ENCODE measurements at regions not wholly inside any gene's neighbourhood (a gene's known extent, or its start where the extent isn't known, plus 50 kb on each side); places are given as distances from the start of the nearest gene placed in this dataset.

DNA sequence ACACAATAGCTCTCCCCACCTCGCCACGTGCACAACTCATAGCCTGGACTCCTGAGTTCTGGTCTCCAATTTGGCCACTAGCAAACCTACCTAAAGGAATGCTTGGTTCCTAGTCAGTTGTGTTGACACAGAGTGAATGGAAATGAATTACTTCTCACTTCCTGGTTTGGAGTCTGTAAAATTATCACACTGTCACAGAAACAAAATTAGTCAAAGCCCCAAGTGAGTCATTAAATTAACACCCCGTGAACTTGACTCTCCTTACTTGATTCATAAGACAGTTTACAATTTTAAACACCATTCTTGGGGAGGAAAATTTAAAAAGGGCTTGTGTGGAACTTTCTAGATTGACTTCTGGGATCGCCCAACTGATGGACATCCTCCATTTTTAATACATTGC lies 276.2 kb upstream of the CTNNB1 start:
- Histone ChIP-seq H3K4me3 (ENCODE audit: low read length) (no peak overlapping the region), H3K36me3 (ENCODE audit: control insufficient read depth in 2 of 3, insufficient read depth in 3 of 3, low read length in 3 of 3) (no peaks in the 10 kb centered on the region), H3K27me3 (ENCODE audit: control insufficient read depth in 2 of 2, insufficient read depth in 2 of 2, low read length in 2 of 2) (no peaks in the 10 kb centered on the region), H3K9me3 (ENCODE audit: control insufficient read depth in 2 of 3, low read length in 3 of 3) (no peaks in the 10 kb centered on the region), H3K4me1 (ENCODE audit: control insufficient read depth in 2 of 2, insufficient read depth in 2 of 2, low read length in 2 of 2) (no peaks in the 10 kb centered on the region), H3K27ac (ENCODE audit: low read depth, low read length) (no peak overlapping the region)
- peaks cover 0 to 3% (median 0%) of the 10 kb centered on the region in 11 donors for H3K9me3 Mint-ChIP-seq
- ChIA-PET CTCF (no interaction called here), POLR2A (no interaction called here)
- no peaks in the 10 kb centered on the region for H3K4me1 Mint-ChIP-seq
- intact Hi-C loops (cut with micrococcal nuclease), result no loop called here
- no peak overlapping the region for H3K4me3 Mint-ChIP-seq
- peaks cover 0 to 4% (median 0%) of the 10 kb centered on the region in 5 donors for H3K36me3 Mint-ChIP-seq
- ATAC-seq, result peak; percentile 61
- no peak for DNase-seq
- no peak overlapping the region for H3K27ac Mint-ChIP-seq
- peaks cover 13 to 25% (median 14%) of the 10 kb centered on the region in 5 donors for H3K27me3 Mint-ChIP-seq

DNA sequence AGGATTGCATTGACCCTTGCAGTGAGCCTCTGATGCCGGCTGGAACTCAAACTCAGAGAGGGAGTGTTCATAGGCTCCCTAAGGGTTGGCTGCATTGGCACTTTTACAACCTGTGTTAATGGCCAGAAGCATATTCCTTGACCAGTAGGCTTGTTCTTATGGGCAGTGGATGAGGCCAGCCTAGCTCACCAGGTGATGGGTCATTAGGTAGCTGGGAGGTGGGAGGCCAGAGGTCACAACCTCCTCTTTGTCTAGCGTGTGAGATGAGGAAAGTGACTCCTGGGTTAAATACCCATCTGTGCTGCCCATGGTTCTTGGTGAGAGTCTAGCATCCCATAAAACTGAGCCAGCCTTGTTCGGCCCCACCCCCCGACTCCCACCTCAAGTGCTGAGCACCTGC lies 275.7 kb upstream of the CTNNB1 start:
- peaks cover 0 to 3% (median 0%) of the 10 kb centered on the region in 11 donors for H3K9me3 Mint-ChIP-seq
- H3K36me3 Mint-ChIP-seq, result peaks cover 0 to 4% (median 0%) of the 10 kb centered on the region in 5 donors
- Histone ChIP-seq H3K27me3 (ENCODE audit: control insufficient read depth in 2 of 2, insufficient read depth in 2 of 2, low read length in 2 of 2) (no peaks in the 10 kb centered on the region), H3K27ac (ENCODE audit: low read depth, low read length) (no peak overlapping the region), H3K4me3 (ENCODE audit: low read length) (no peak overlapping the region), H3K9me3 (ENCODE audit: control insufficient read depth in 2 of 3, low read length in 3 of 3) (no peaks in the 10 kb centered on the region), H3K36me3 (ENCODE audit: control insufficient read depth in 2 of 3, insufficient read depth in 3 of 3, low read length in 3 of 3) (no peaks in the 10 kb centered on the region), H3K4me1 (ENCODE audit: control insufficient read depth in 2 of 2, insufficient read depth in 2 of 2, low read length in 2 of 2) (no peaks in the 10 kb centered on the region)
- H3K27ac Mint-ChIP-seq, result no peak overlapping the region
- ChIA-PET POLR2A (no interaction called here), CTCF (no interaction called here)
- peaks cover 13 to 26% (median 15%) of the 10 kb centered on the region in 5 donors for H3K27me3 Mint-ChIP-seq
- DNase-seq (no peak), ATAC-seq (no peak)
- no peaks in the 10 kb centered on the region for H3K4me1 Mint-ChIP-seq
- intact Hi-C loops (cut with micrococcal nuclease), result no loop called here
- H3K4me3 Mint-ChIP-seq, result no peak overlapping the region

DNA sequence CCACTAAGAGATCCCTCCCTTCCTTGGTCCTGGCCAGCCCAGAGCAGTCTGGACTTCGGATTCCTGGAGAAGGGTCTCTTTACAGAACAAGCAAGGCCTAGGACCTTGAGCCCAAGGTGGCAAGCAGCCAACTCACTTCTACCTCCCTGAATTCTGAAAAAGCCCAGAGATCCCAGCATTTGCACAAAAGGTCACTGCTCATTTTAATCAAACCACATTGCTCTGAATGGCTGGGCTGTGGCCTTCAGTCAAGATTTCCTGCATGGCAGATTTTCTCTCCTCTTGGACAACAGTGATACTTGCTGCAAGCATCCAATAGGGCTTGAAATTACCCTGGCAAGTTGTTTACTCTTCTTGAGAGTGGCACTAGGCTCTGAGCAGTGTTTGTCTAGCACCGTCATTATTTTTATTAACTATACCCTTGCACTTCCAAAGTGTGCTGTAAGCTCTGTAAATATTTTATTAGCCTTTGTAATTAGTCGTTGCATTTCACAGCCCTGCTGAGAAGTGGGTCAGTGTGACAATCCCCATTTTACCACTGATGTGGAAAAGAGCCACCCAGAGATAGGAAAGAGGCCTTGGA lies 274.7 kb upstream of the CTNNB1 start:
- no peaks in the 10 kb centered on the region for H3K9me3 ChIP-seq (ENCODE audit: control insufficient read depth in 2 of 3, low read length in 3 of 3)
- peaks cover 0 to 4% (median 0%) of the 10 kb centered on the region in 5 donors for H3K36me3 Mint-ChIP-seq
- no peaks in the 10 kb centered on the region for H3K4me1 ChIP-seq (ENCODE audit: control insufficient read depth in 2 of 2, insufficient read depth in 2 of 2, low read length in 2 of 2)
- H3K4me3 ChIP-seq (ENCODE audit: low read length), result no peak overlapping the region
- peaks cover 14 to 28% (median 20%) of the 10 kb centered on the region in 5 donors for H3K27me3 Mint-ChIP-seq
- POLR2A ChIA-PET, result interaction anchor here (0.6 kb wide), 1 partner anchor 20 kb away, joined by 4 read pairs; no protein-coding TSS in a partner anchor
- H3K27ac ChIP-seq (ENCODE audit: low read depth, low read length), result no peak overlapping the region
- DNase-seq (no peak), ATAC-seq (no peak)
- no peaks in the 10 kb centered on the region for H3K27me3 ChIP-seq (ENCODE audit: control insufficient read depth in 2 of 2, insufficient read depth in 2 of 2, low read length in 2 of 2)
- peaks cover 0 to 5% (median 0%) of the 10 kb centered on the region in 11 donors for H3K9me3 Mint-ChIP-seq
- no peak overlapping the region for H3K27ac Mint-ChIP-seq
- H3K4me1 Mint-ChIP-seq, result no peaks in the 10 kb centered on the region
- no peak overlapping the region for H3K4me3 Mint-ChIP-seq
- intact Hi-C loops (cut with micrococcal nuclease), result no loop called here
- no peaks in the 10 kb centered on the region for H3K36me3 ChIP-seq (ENCODE audit: control insufficient read depth in 2 of 3, insufficient read depth in 3 of 3, low read length in 3 of 3)
- CTCF ChIA-PET, result no interaction called here

DNA sequence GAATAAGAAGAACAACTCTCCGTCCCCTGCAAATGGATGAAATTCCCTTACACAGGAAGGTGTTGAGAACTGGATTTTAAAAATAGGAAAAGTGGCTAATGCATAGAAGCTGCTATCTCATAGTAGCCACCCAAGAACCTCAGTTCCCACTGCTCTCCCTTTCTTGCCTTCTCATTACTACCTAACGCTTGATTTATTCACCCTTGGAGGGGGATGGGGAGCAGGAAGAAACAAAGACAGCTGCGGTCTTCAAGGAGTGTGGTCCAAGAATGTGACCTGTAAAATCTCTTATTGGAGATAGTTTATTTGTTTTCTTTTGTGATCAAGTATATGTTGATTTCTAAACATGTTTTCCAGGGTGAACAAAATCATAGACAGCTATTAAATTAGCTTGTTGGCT lies 274.1 kb upstream of the CTNNB1 start:
- peaks cover 0 to 5% (median 0%) of the 10 kb centered on the region in 5 donors for H3K36me3 Mint-ChIP-seq
- H3K27ac Mint-ChIP-seq, result no peak overlapping the region
- ATAC-seq (no peak), DNase-seq (no peak)
- H3K4me3 Mint-ChIP-seq, result no peak overlapping the region
- ChIA-PET POLR2A (no interaction called here), CTCF (no interaction called here)
- H3K4me1 ChIP-seq (ENCODE audit: control insufficient read depth in 2 of 2, insufficient read depth in 2 of 2, low read length in 2 of 2), result no peaks in the 10 kb centered on the region
- no peak overlapping the region for H3K4me3 ChIP-seq (ENCODE audit: low read length)
- no peaks in the 10 kb centered on the region for H3K36me3 ChIP-seq (ENCODE audit: control insufficient read depth in 2 of 3, insufficient read depth in 3 of 3, low read length in 3 of 3)
- intact Hi-C loops (cut with micrococcal nuclease), result no loop called here
- no peaks in the 10 kb centered on the region for H3K27me3 ChIP-seq (ENCODE audit: control insufficient read depth in 2 of 2, insufficient read depth in 2 of 2, low read length in 2 of 2)
- no peaks in the 10 kb centered on the region for H3K9me3 ChIP-seq (ENCODE audit: control insufficient read depth in 2 of 3, low read length in 3 of 3)
- H3K27me3 Mint-ChIP-seq, result peaks cover 14 to 28% (median 22%) of the 10 kb centered on the region in 5 donors
- peaks cover 0 to 7% (median 0%) of the 10 kb centered on the region in 11 donors for H3K9me3 Mint-ChIP-seq
- no peaks in the 10 kb centered on the region for H3K4me1 Mint-ChIP-seq
- H3K27ac ChIP-seq (ENCODE audit: low read depth, low read length), result no peak overlapping the region

DNA sequence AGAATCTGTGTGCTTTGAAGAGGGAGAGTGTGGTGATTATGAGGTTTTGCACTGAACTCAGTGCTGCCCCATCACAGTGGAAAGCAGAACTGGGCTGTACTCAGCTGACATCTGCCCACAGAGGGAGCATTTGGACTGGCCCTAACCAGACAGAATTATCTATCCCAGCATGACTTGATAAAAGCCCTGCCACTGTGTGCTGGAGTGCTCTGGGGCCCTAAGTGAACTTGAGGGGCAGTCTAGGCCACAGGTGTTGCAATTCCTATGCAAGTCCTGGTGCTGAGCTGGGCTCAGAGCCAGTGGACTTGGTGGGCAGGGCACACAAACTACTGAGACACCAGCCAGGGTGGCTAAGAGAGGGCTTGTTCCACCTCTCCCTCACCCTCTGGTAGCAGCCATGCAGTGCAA lies 269.2 kb upstream of the CTNNB1 start:
- Mint-ChIP-seq H3K4me1 (no peaks in the 10 kb centered on the region), H3K4me3 (no peak overlapping the region), H3K36me3 (peaks cover 0 to 5% (median 0%) of the 10 kb centered on the region in 5 donors), H3K27me3 (peaks cover 11 to 27% (median 22%) of the 10 kb centered on the region in 5 donors), H3K27ac (no peak overlapping the region), H3K9me3 (peaks cover 0 to 29% (median 14%) of the 10 kb centered on the region in 11 donors)
- POLR2A ChIA-PET, result no interaction called here
- intact Hi-C loops (cut with micrococcal nuclease), result no loop called here
- Histone ChIP-seq H3K27ac (ENCODE audit: low read depth, low read length) (no peak overlapping the region), H3K4me3 (ENCODE audit: low read length) (no peak overlapping the region), H3K9me3 (ENCODE audit: control insufficient read depth in 2 of 3, low read length in 3 of 3) (no peaks in the 10 kb centered on the region), H3K27me3 (ENCODE audit: control insufficient read depth in 2 of 2, insufficient read depth in 2 of 2, low read length in 2 of 2) (no peaks in the 10 kb centered on the region), H3K4me1 (ENCODE audit: control insufficient read depth in 2 of 2, insufficient read depth in 2 of 2, low read length in 2 of 2) (no peaks in the 10 kb centered on the region), H3K36me3 (ENCODE audit: control insufficient read depth in 2 of 3, insufficient read depth in 3 of 3, low read length in 3 of 3) (no peaks in the 10 kb centered on the region)
- DNase-seq (no peak), ATAC-seq (peak; percentile 83)
- CTCF ChIA-PET, result no interaction called here

DNA sequence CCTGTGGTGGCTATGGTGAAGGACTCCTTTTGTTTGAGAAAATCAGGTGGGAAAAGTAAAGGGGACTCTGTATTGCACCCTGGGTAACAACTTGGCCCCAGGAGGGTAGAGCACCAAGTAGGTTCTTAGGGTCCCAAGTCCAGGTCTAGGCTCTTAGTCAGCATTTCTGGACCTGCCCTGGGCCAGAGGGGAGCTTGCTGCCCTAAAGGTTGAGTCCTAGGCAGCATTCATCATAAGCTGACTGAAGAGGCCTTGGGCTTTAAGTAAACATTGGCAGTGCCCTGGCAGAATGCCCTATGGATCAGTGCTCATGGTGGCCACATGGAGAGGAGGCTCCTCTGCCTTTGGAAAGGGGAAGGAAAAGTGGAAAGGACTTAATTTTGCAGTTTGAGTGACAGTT lies 268.5 kb upstream of the CTNNB1 start:
- ATAC-seq (no peak), DNase-seq (no peak)
- H3K4me1 ChIP-seq (ENCODE audit: control insufficient read depth in 2 of 2, insufficient read depth in 2 of 2, low read length in 2 of 2), result no peaks in the 10 kb centered on the region
- ChIA-PET CTCF (no interaction called here), POLR2A (no interaction called here)
- Mint-ChIP-seq H3K4me1 (no peaks in the 10 kb centered on the region), H3K27me3 (peaks cover 11 to 27% (median 22%) of the 10 kb centered on the region in 5 donors), H3K27ac (no peak overlapping the region), H3K36me3 (peaks cover 0 to 5% (median 0%) of the 10 kb centered on the region in 5 donors), H3K9me3 (peaks cover 0 to 29% (median 14%) of the 10 kb centered on the region in 11 donors), H3K4me3 (no peak overlapping the region)
- intact Hi-C loops (cut with micrococcal nuclease), result no loop called here
- H3K4me3 ChIP-seq (ENCODE audit: low read length), result no peak overlapping the region
- H3K27me3 ChIP-seq (ENCODE audit: control insufficient read depth in 2 of 2, insufficient read depth in 2 of 2, low read length in 2 of 2), result no peaks in the 10 kb centered on the region
- no peaks in the 10 kb centered on the region for H3K9me3 ChIP-seq (ENCODE audit: control insufficient read depth in 2 of 3, low read length in 3 of 3)
- H3K27ac ChIP-seq (ENCODE audit: low read depth, low read length), result no peak overlapping the region
- H3K36me3 ChIP-seq (ENCODE audit: control insufficient read depth in 2 of 3, insufficient read depth in 3 of 3, low read length in 3 of 3), result no peaks in the 10 kb centered on the region

DNA sequence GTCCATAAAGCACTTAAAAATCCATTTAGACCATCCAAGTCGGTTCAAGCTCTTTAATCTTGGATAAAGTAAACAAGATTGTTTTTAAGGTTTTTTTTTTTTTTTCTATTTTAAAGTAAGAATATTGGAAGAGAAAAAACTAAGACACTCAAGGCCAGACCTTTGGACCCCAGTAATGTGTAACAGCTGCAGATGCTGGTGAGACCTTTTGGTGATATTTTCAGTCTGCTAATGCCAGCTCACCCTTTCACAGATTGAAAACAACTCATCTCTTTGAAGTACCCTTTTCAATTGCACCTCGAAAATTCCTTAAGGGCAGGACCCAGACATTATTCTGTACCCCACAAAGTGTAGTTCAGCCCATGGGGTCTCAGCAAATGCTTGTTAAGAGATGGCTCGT lies 260.7 kb upstream of the CTNNB1 start:
- Histone ChIP-seq H3K27me3 (ENCODE audit: control insufficient read depth in 2 of 2, insufficient read depth in 2 of 2, low read length in 2 of 2) (no peaks in the 10 kb centered on the region), H3K4me1 (ENCODE audit: control insufficient read depth in 2 of 2, insufficient read depth in 2 of 2, low read length in 2 of 2) (no peaks in the 10 kb centered on the region), H3K9me3 (ENCODE audit: control insufficient read depth in 2 of 3, low read length in 3 of 3) (no peaks in the 10 kb centered on the region), H3K27ac (ENCODE audit: low read depth, low read length) (no peak overlapping the region), H3K4me3 (ENCODE audit: low read length) (no peak overlapping the region), H3K36me3 (ENCODE audit: control insufficient read depth in 2 of 3, insufficient read depth in 3 of 3, low read length in 3 of 3) (no peaks in the 10 kb centered on the region)
- ATAC-seq (no peak), DNase-seq (no peak)
- ChIA-PET CTCF (no interaction called here), POLR2A (no interaction called here)
- intact Hi-C loops (cut with micrococcal nuclease), result no loop called here
- H3K27me3 Mint-ChIP-seq, result peaks cover 0 to 7% (median 0%) of the 10 kb centered on the region in 5 donors
- no peak overlapping the region for H3K4me3 Mint-ChIP-seq
- peaks cover 0 to 2% (median 0%) of the 10 kb centered on the region in 7 donors for H3K4me1 Mint-ChIP-seq
- H3K9me3 Mint-ChIP-seq, result peaks cover 0 to 4% (median 0%) of the 10 kb centered on the region in 11 donors
- no peaks in the 10 kb centered on the region for H3K36me3 Mint-ChIP-seq
- no peak overlapping the region for H3K27ac Mint-ChIP-seq
